ENCODE measurements at regions not wholly inside any gene's neighbourhood (a gene's known extent, or its start where the extent isn't known, plus 50 kb on each side); places are given as distances from the start of the nearest gene placed in this dataset.

- FAIRE-seq (no peak), DNase-seq (ENCODE audit: low read depth) (peak; percentile 8)
- Histone ChIP-seq H3K9ac (ENCODE audit: low read length) (no peak overlapping the region), H3K36me3 (ENCODE audit: insufficient read depth, low read length) (no peaks in the 10 kb centered on the region), H3K27ac (ENCODE audit: low read depth, low read length) (no peak overlapping the region), H3K4me3 (ENCODE audit: insufficient read depth, low read depth, low read length) (no peak overlapping the region), H3K4me1 (ENCODE audit: insufficient read depth, low read length) (no peaks in the 10 kb centered on the region), H3K79me2 (ENCODE audit: insufficient read depth, low read length) (no peaks in the 10 kb centered on the region), H2AFZ (ENCODE audit: low read depth, low read length) (peak overlapping the region; percentile 4), H4K20me1 (ENCODE audit: insufficient read depth, low read length) (no peaks in the 10 kb centered on the region), H3K27me3 (ENCODE audit: insufficient read depth, low read length) (no peaks in the 10 kb centered on the region), H3K9me3 (ENCODE audit: insufficient read depth, low read depth, low read length) (no peaks in the 10 kb centered on the region), H3K4me2 (ENCODE audit: low read length) (peak overlapping the region; percentile 21)
- Mint-ChIP-seq H3K4me3 (ENCODE audit: unreplicated experiment) (no peak overlapping the region), H3K4me1 (ENCODE audit: low read depth, unreplicated experiment) (peaks cover 2% of the 10 kb centered on the region), H3K9me3 (ENCODE audit: unreplicated experiment) (peaks cover 12% of the 10 kb centered on the region), H3K36me3 (ENCODE audit: low read depth, unreplicated experiment) (no peaks in the 10 kb centered on the region), H3K27me3 (ENCODE audit: low read depth, unreplicated experiment) (no peaks in the 10 kb centered on the region), H3K27ac (ENCODE audit: unreplicated experiment) (no peak overlapping the region)
- no peak for TF ChIP-seq EZH2 (IDR thresholded peaks at IDR 0.05; ENCODE audit: insufficient read depth, low read length)
- no peak for TF ChIP-seq CTCF (IDR thresholded peaks at IDR 0.05; ENCODE audit: insufficient read depth, low read depth, low read length)
These were observed 285.4 kb upstream of the GLI3 start for GRCh38 chr7:42522227-42522991.

GRCh38 chr7:42511027-42511426 lies 274.0 kb upstream of the GLI3 start:
- Histone ChIP-seq H4K20me1 (ENCODE audit: insufficient read depth, low read length) (no peaks in the 10 kb centered on the region), H3K9ac (ENCODE audit: low read length) (no peak overlapping the region), H3K36me3 (ENCODE audit: insufficient read depth, low read length) (no peaks in the 10 kb centered on the region), H3K4me3 (ENCODE audit: insufficient read depth, low read depth, low read length) (no peak overlapping the region), H3K4me1 (ENCODE audit: insufficient read depth, low read length) (no peaks in the 10 kb centered on the region), H3K4me2 (ENCODE audit: low read length) (peak overlapping the region; percentile 1), H2AFZ (ENCODE audit: low read depth, low read length) (no peak overlapping the region), H3K27ac (ENCODE audit: low read depth, low read length) (no peak overlapping the region), H3K9me3 (ENCODE audit: insufficient read depth, low read depth, low read length) (no peaks in the 10 kb centered on the region), H3K79me2 (ENCODE audit: insufficient read depth, low read length) (no peaks in the 10 kb centered on the region), H3K27me3 (ENCODE audit: insufficient read depth, low read length) (no peaks in the 10 kb centered on the region)
- no peaks in the 10 kb centered on the region for H3K27me3 Mint-ChIP-seq (ENCODE audit: low read depth, unreplicated experiment)
- FAIRE-seq (peak; percentile 20), DNase-seq (ENCODE audit: low read depth) (peak; percentile 34)
- H3K4me3 Mint-ChIP-seq (ENCODE audit: unreplicated experiment) = no peak overlapping the region
- no peak overlapping the region for H3K27ac Mint-ChIP-seq (ENCODE audit: unreplicated experiment)
- no peak for TF ChIP-seq EZH2 (IDR thresholded peaks at IDR 0.05; ENCODE audit: insufficient read depth, low read length)
- TF ChIP-seq CTCF (IDR thresholded peaks at IDR 0.05; ENCODE audit: insufficient read depth, low read depth, low read length) = no peak
- H3K4me1 Mint-ChIP-seq (ENCODE audit: low read depth, unreplicated experiment) = peaks cover 3% of the 10 kb centered on the region
- H3K36me3 Mint-ChIP-seq (ENCODE audit: low read depth, unreplicated experiment) = no peaks in the 10 kb centered on the region
- no peaks in the 10 kb centered on the region for H3K9me3 Mint-ChIP-seq (ENCODE audit: unreplicated experiment)

DNA sequence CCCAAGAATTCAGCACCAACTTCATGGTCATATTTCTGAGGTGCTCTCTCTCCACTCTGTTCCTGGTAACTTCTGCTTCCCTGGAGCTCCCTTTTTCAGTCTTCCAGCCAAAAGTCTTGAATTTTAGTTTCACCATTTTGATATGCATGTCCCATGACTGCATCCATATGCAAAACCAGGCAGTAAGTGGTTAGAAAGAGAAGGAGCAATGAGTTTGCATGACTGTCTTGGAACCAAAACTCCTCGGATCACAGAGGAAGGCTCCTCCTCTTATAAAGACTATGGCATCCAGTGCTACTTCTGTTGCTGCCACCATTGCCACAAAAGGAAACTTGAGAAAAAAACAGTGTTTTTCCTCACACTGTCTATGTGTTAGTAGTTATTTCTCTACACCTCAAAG lies 269.1 kb upstream of the GLI3 start:
- Mint-ChIP-seq H3K4me1 (ENCODE audit: low read depth, unreplicated experiment) (peaks cover 2% of the 10 kb centered on the region), H3K27ac (ENCODE audit: unreplicated experiment) (no peak overlapping the region), H3K4me3 (ENCODE audit: unreplicated experiment) (no peak overlapping the region), H3K9me3 (ENCODE audit: unreplicated experiment) (peaks cover 3% of the 10 kb centered on the region), H3K27me3 (ENCODE audit: low read depth, unreplicated experiment) (no peaks in the 10 kb centered on the region), H3K36me3 (ENCODE audit: low read depth, unreplicated experiment) (no peaks in the 10 kb centered on the region)
- H4K20me1 ChIP-seq (ENCODE audit: insufficient read depth, low read length) = no peaks in the 10 kb centered on the region
- no peaks in the 10 kb centered on the region for H3K36me3 ChIP-seq (ENCODE audit: insufficient read depth, low read length)
- TF ChIP-seq EZH2 (IDR thresholded peaks at IDR 0.05; ENCODE audit: insufficient read depth, low read length) (no peak), CTCF (IDR thresholded peaks at IDR 0.05; ENCODE audit: insufficient read depth, low read depth, low read length) (no peak)
- no peaks in the 10 kb centered on the region for H3K27me3 ChIP-seq (ENCODE audit: insufficient read depth, low read length)
- peaks cover 3% of the 10 kb centered on the region for H3K4me1 ChIP-seq (ENCODE audit: insufficient read depth, low read length)
- DNase-seq (ENCODE audit: low read depth) = no peak
- H3K4me3 ChIP-seq (ENCODE audit: insufficient read depth, low read depth, low read length) = no peak overlapping the region
- H3K9ac ChIP-seq (ENCODE audit: low read length) = no peak overlapping the region
- FAIRE-seq = no peak
- H3K9me3 ChIP-seq (ENCODE audit: insufficient read depth, low read depth, low read length) = no peaks in the 10 kb centered on the region
- H3K4me2 ChIP-seq (ENCODE audit: low read length) = no peak overlapping the region
- H3K79me2 ChIP-seq (ENCODE audit: insufficient read depth, low read length) = no peaks in the 10 kb centered on the region
- H3K27ac ChIP-seq (ENCODE audit: low read depth, low read length) = no peak overlapping the region
- no peak overlapping the region for H2AFZ ChIP-seq (ENCODE audit: low read depth, low read length)

All from astrocyte (in vitro differentiated cells and primary cell).